ENCODE measurements at regions not wholly inside any gene's neighbourhood (a gene's known extent, or its start where the extent isn't known, plus 50 kb on each side); places are given as distances from the start of the nearest gene placed in this dataset.

- no peak for DNase-seq
These were observed 149.3 kb downstream of the SPRY1 start for GRCh38 chr4:123545667-123546572.

GRCh38 chr4:123546573-123547060, 150.0 kb downstream of the SPRY1 start:
- no peak for DNase-seq

GRCh38 chr4:123547216-123548165, 150.9 kb downstream of the SPRY1 start:
- DNase-seq: no peak

GRCh38 chr4:123553279-123553678, 156.7 kb downstream of the SPRY1 start:
- DNase-seq: no peak

- no peak for DNase-seq
These were observed 157.4 kb downstream of the SPRY1 start for GRCh38 chr4:123553733-123554637.

- DNase-seq: no peak
These were observed 158.2 kb downstream of the SPRY1 start for GRCh38 chr4:123554801-123555232.

- peak; percentile 7 for DNase-seq
These were observed 158.7 kb downstream of the SPRY1 start for GRCh38 chr4:123555233-123555806.

GRCh38 chr4:123555807-123556273, 159.2 kb downstream of the SPRY1 start:
- DNase-seq: no peak

- DNase-seq: no peak
These were observed 159.9 kb downstream of the SPRY1 start for GRCh38 chr4:123556526-123556925.

GRCh38 chr4:123557857-123558536, 161.4 kb downstream of the SPRY1 start:
- no peak for DNase-seq

- no peak for DNase-seq
These were observed 162.3 kb downstream of the SPRY1 start for GRCh38 chr4:123558865-123559264.

GRCh38 chr4:123559955-123560871, 163.6 kb downstream of the SPRY1 start:
- peak; percentile 49 for DNase-seq

GRCh38 chr4:123561525-123561924, 164.9 kb downstream of the SPRY1 start:
- DNase-seq: no peak

GRCh38 chr4:123562994-123563750, 166.6 kb downstream of the SPRY1 start:
- DNase-seq: peak; percentile 58

GRCh38 chr4:123564758-123565346, 168.3 kb downstream of the SPRY1 start:
- peak; percentile 61 for DNase-seq

- DNase-seq: peak; percentile 18
These were observed 172.3 kb downstream of the SPRY1 start for GRCh38 chr4:123568936-123569335.

GRCh38 chr4:123569541-123569940, 172.9 kb downstream of the SPRY1 start:
- no peak for DNase-seq

GRCh38 chr4:123573866-123574508, 177.4 kb downstream of the SPRY1 start:
- no peak for DNase-seq

Data from NCI-H226 (cell line).